HEK293 (cell line): ENCODE measurements at regions not wholly inside any gene's neighbourhood (a gene's known extent, or its start where the extent isn't known, plus 50 kb on each side); places are given as distances from the start of the nearest gene placed in this dataset.

Experiments used
- CTCF ChIA-PET: fragments of 350-600 bp; formaldehyde crosslinking; extraction: SDS; loops from one replicate; lab custom pipeline; 2021; ENCODE audit warnings: antibody characterized with exemption; lab: Yijun Ruan, JAX
- POLR2A ChIA-PET: fragments of 300-600 bp; formaldehyde crosslinking; extraction: SDS; loops from one replicate; lab custom pipeline; 2020; ENCODE audit warnings: antibody characterized with exemption, inconsistent platforms; lab: Yijun Ruan, JAX
- H3K27ac ChIP-seq: fragments of 200-500 bp; sonication (Bioruptor generic); 2 replicates; pipeline ENCODE4 v1.5.1; 2014; ENCODE audit warnings: low read depth, low read length, control low read depth, inconsistent platforms; ENCODE audit errors: extremely low read depth
- H3K36me3 ChIP-seq, 2 experiments: fragments of 200-500 bp in 1 of 2; sonication (Bioruptor generic) in 1 of 2; 1 replicate in 1 of 2; 2 replicates in 1 of 2; pipeline ENCODE4 v1.5.1; 2014 to 2017; ENCODE audit warnings: inconsistent platforms in 2 of 2, low read length in 2 of 2; ENCODE audit not compliant: control insufficient read depth in 2 of 2, insufficient read depth in 1 of 2
- H3K4me1 ChIP-seq: fragments of 200-500 bp; sonication (Bioruptor generic); 2 replicates; pipeline ENCODE4 v1.5.1; 2014; ENCODE audit warnings: mild to moderate bottlenecking, low read length, inconsistent platforms; ENCODE audit not compliant: control insufficient read depth, insufficient read depth
- H3K4me3 ChIP-seq: 2 replicates; pipeline ENCODE4 v1.5.1; 2011; ENCODE audit warnings: low read depth, mild to moderate bottlenecking, control low read depth, low read length, moderate library complexity
- H3K9me3 ChIP-seq: fragments of 200-500 bp; sonication (Bioruptor generic); 2 replicates; pipeline ENCODE4 v1.5.1; 2014; ENCODE audit warnings: low read depth, low read length, inconsistent platforms; ENCODE audit not compliant: control insufficient read depth, insufficient read depth
- GLIS1 ChIP-seq: fragments of 450-650 bp; formaldehyde crosslinking; IDR thresholded peaks from 2 replicates; pipeline ENCODE4 v1.5.1; 2016; ENCODE audit warnings: missing biosample characterization, missing genetic modification characterization
- INSM2 ChIP-seq: fragments of 450-650 bp; formaldehyde crosslinking; IDR thresholded peaks from 2 replicates; pipeline ENCODE4 v1.5.1; 2016; ENCODE audit warnings: missing biosample characterization, missing genetic modification characterization
- KLF9 ChIP-seq: fragments of 450-650 bp; formaldehyde crosslinking; IDR thresholded peaks from 2 replicates; pipeline ENCODE4 v1.5.1; 2016; ENCODE audit warnings: missing biosample characterization, missing genetic modification characterization, low read depth
- SP3 ChIP-seq: fragments of 450-650 bp; formaldehyde crosslinking; IDR thresholded peaks from 2 replicates; pipeline ENCODE4 v1.5.1; 2016; ENCODE audit warnings: missing biosample characterization, missing genetic modification characterization
- TCF7L2 ChIP-seq: IDR thresholded peaks from 2 replicates; pipeline ENCODE4 v1.6.1; 2011; ENCODE audit warnings: low read depth, mild to moderate bottlenecking, inconsistent platforms, low read length, moderate library complexity, borderline replicate concordance
- ZFHX2 ChIP-seq: fragments of 450-650 bp; formaldehyde crosslinking; conservative IDR thresholded peaks from 2 replicates; pipeline ENCODE4 v1.5.1; 2016; ENCODE audit warnings: missing biosample characterization, missing genetic modification characterization
- ZFP3 ChIP-seq: fragments of 450-650 bp; formaldehyde crosslinking; IDR thresholded peaks from 2 replicates; pipeline ENCODE4 v1.5.1; 2016; ENCODE audit warnings: low read depth, missing biosample characterization, missing genetic modification characterization
- ZFP37 ChIP-seq: fragments of 450-650 bp; formaldehyde crosslinking; IDR thresholded peaks from 2 replicates; pipeline ENCODE4 v1.5.1; 2016; ENCODE audit warnings: missing biosample characterization, missing genetic modification characterization
- ZFP69B ChIP-seq: fragments of 450-650 bp; formaldehyde crosslinking; IDR thresholded peaks from 2 replicates; pipeline ENCODE4 v1.5.1; 2016; ENCODE audit warnings: missing biosample characterization, missing genetic modification characterization
- ZIC2 ChIP-seq: fragments of 450-650 bp; formaldehyde crosslinking; IDR thresholded peaks from 2 replicates; pipeline ENCODE4 v1.5.1; 2016; ENCODE audit warnings: missing biosample characterization, missing genetic modification characterization
- ZNF133 ChIP-seq: fragments of 450-650 bp; formaldehyde crosslinking; IDR thresholded peaks from 2 replicates; pipeline ENCODE4 v1.5.1; 2016; ENCODE audit warnings: missing biosample characterization, missing genetic modification characterization
- ZNF174 ChIP-seq: fragments of 450-650 bp; formaldehyde crosslinking; IDR thresholded peaks from 2 replicates; pipeline ENCODE4 v1.5.0; 2017; ENCODE audit warnings: missing biosample characterization, mild to moderate bottlenecking, missing genetic modification characterization
- ZNF266 ChIP-seq: fragments of 450-650 bp; formaldehyde crosslinking; IDR thresholded peaks from 2 replicates; pipeline ENCODE4 v1.5.1; 2016; ENCODE audit warnings: missing biosample characterization, missing genetic modification characterization, low read depth
- ZNF302 ChIP-seq: fragments of 450-650 bp; formaldehyde crosslinking; IDR thresholded peaks from 2 replicates; pipeline ENCODE4 v1.5.1; 2016; ENCODE audit warnings: missing biosample characterization, missing genetic modification characterization, low read depth
- ZNF335 ChIP-seq: fragments of 450-650 bp; formaldehyde crosslinking; conservative IDR thresholded peaks from 2 replicates; pipeline ENCODE4 v1.5.1; 2016; ENCODE audit warnings: missing biosample characterization, missing genetic modification characterization
- ZNF350 ChIP-seq: fragments of 450-650 bp; formaldehyde crosslinking; IDR thresholded peaks from 2 replicates; pipeline ENCODE4 v1.5.0; 2017; ENCODE audit warnings: missing biosample characterization, mild to moderate bottlenecking, missing genetic modification characterization
- ZNF354C ChIP-seq: fragments of 450-650 bp; formaldehyde crosslinking; IDR thresholded peaks from 2 replicates; pipeline ENCODE4 v1.5.1; 2016; ENCODE audit warnings: missing biosample characterization, missing genetic modification characterization, low read depth, borderline replicate concordance
- ZNF366 ChIP-seq: fragments of 450-650 bp; formaldehyde crosslinking; conservative IDR thresholded peaks from 2 replicates; pipeline ENCODE4 v1.5.1; 2016; ENCODE audit warnings: missing biosample characterization, missing genetic modification characterization
- ZNF398 ChIP-seq: fragments of 450-650 bp; formaldehyde crosslinking; IDR thresholded peaks from 2 replicates; pipeline ENCODE4 v1.5.1; 2017; ENCODE audit warnings: missing biosample characterization, missing genetic modification characterization
- ZNF404 ChIP-seq: fragments of 450-650 bp; formaldehyde crosslinking; IDR thresholded peaks from 2 replicates; pipeline ENCODE4 v1.5.1; 2017; ENCODE audit warnings: missing biosample characterization, missing genetic modification characterization
- ZNF433 ChIP-seq: fragments of 450-650 bp; formaldehyde crosslinking; IDR thresholded peaks from 2 replicates; pipeline ENCODE4 v1.5.1; 2016; ENCODE audit warnings: missing biosample characterization, missing genetic modification characterization, low read depth
- ZNF600 ChIP-seq: fragments of 450-650 bp; formaldehyde crosslinking; IDR thresholded peaks from 2 replicates; pipeline ENCODE4 v1.5.1; 2016; ENCODE audit warnings: missing biosample characterization, missing genetic modification characterization
- ZNF639 ChIP-seq: fragments of 450-650 bp; formaldehyde crosslinking; IDR thresholded peaks from 2 replicates; pipeline ENCODE4 v1.5.1; 2016; ENCODE audit warnings: missing biosample characterization, missing genetic modification characterization
- ZNF654 ChIP-seq: fragments of 450-650 bp; formaldehyde crosslinking; IDR thresholded peaks from 2 replicates; pipeline ENCODE4 v1.5.1; 2016; ENCODE audit warnings: low read depth, missing biosample characterization, missing genetic modification characterization
- ZNF707 ChIP-seq: fragments of 450-650 bp; formaldehyde crosslinking; IDR thresholded peaks from 2 replicates; pipeline ENCODE4 v1.5.1; 2016; ENCODE audit warnings: missing biosample characterization, missing genetic modification characterization
- ZNF792 ChIP-seq: fragments of 450-650 bp; formaldehyde crosslinking; IDR thresholded peaks from 2 replicates; pipeline ENCODE4 v1.5.1; 2016; ENCODE audit warnings: missing biosample characterization, missing genetic modification characterization
- ZSCAN30 ChIP-seq: fragments of 450-650 bp; IDR thresholded peaks from 2 replicates; pipeline ENCODE4 v1.5.1; 2018; ENCODE audit warnings: missing biosample characterization, mild to moderate bottlenecking, missing genetic modification characterization, moderate library complexity

GRCh38 chr18:76057386-76057785 lies 437.7 kb downstream of the ZNF516 start:
- Histone ChIP-seq H3K27ac (no peak overlapping the region), H3K4me3 (no peak overlapping the region), H3K9me3 (no peaks in the 10 kb centered on the region), H3K4me1 (no peaks in the 10 kb centered on the region), H3K36me3 (no peaks in the 10 kb centered on the region)
- ChIA-PET CTCF (interaction anchor here (0.6 kb wide), 1 partner anchor 10 kb away, joined by 3 read pairs; no protein-coding TSS in a partner anchor), POLR2A (no interaction called here)
- TF ChIP-seq ZNF354C: no peak
- no peak for TF ChIP-seq KLF9 (tag by site-specific recombination)
- no peak for TF ChIP-seq ZFP3 (tag by site-specific recombination)
- TF ChIP-seq ZNF174 (tag by site-specific recombination): no peak
- no peak for TF ChIP-seq ZNF398 (tag by site-specific recombination)
- TF ChIP-seq ZNF350 (tag by site-specific recombination): no peak
- TF ChIP-seq ZNF600 (tag by site-specific recombination): no peak
- no peak for TF ChIP-seq GLIS1 (tag by site-specific recombination)
- no peak for TF ChIP-seq ZNF133

- no peak for TF ChIP-seq ZNF404 (tag by site-specific recombination)
- TF ChIP-seq ZNF654 (tag by site-specific recombination): no peak
- TF ChIP-seq ZSCAN30 (tag by site-specific recombination): no peak
- no peak for TF ChIP-seq ZNF354C
- no peak for TF ChIP-seq ZNF792 (tag by site-specific recombination)
- no peak for TF ChIP-seq ZNF335 (tag by site-specific recombination)
- TF ChIP-seq INSM2 (tag by site-specific recombination): no peak
- ChIA-PET CTCF (no interaction called here), POLR2A (no interaction called here)
- no peak overlapping the region for H3K4me3 ChIP-seq
- no peaks in the 10 kb centered on the region for H3K9me3 ChIP-seq
- no peaks in the 10 kb centered on the region for H3K4me1 ChIP-seq
- no peaks in the 10 kb centered on the region for H3K36me3 ChIP-seq
- no peak overlapping the region for H3K27ac ChIP-seq
Measured at GRCh38 chr18:76056471-76057110, 438.5 kb downstream of the ZNF516 start.

- ChIA-PET POLR2A (no interaction called here), CTCF (no interaction called here)
- no peak for TF ChIP-seq ZFP69B (tag by site-specific recombination)
- no peak for TF ChIP-seq ZNF266 (tag by site-specific recombination)
- TF ChIP-seq ZIC2 (tag by site-specific recombination): no peak
- no peak for TF ChIP-seq ZNF366 (tag by site-specific recombination)
- TF ChIP-seq ZNF302 (tag by site-specific recombination): no peak
- no peak for TF ChIP-seq ZFP37
- no peak for TF ChIP-seq ZFHX2
- no peak for TF ChIP-seq ZNF707 (tag by site-specific recombination)
- no peak for TF ChIP-seq ZNF639 (tag by site-specific recombination)
- TF ChIP-seq ZNF433: no peak
- TF ChIP-seq SP3 (tag by site-specific recombination): no peak
- TF ChIP-seq TCF7L2: no peak
Measured at GRCh38 chr18:76055578-76055977, 439.5 kb downstream of the ZNF516 start.

More at GRCh38 chr18:76055578-76055977, 439.5 kb downstream of the ZNF516 start:
- Histone ChIP-seq H3K4me1 (no peaks in the 10 kb centered on the region), H3K36me3 (no peaks in the 10 kb centered on the region), H3K4me3 (no peak overlapping the region), H3K9me3 (no peaks in the 10 kb centered on the region), H3K27ac (no peak overlapping the region)
